ENCODE measurements at regions not wholly inside any gene's neighbourhood (a gene's known extent, or its start where the extent isn't known, plus 50 kb on each side); places are given as distances from the start of the nearest gene placed in this dataset.

DNA sequence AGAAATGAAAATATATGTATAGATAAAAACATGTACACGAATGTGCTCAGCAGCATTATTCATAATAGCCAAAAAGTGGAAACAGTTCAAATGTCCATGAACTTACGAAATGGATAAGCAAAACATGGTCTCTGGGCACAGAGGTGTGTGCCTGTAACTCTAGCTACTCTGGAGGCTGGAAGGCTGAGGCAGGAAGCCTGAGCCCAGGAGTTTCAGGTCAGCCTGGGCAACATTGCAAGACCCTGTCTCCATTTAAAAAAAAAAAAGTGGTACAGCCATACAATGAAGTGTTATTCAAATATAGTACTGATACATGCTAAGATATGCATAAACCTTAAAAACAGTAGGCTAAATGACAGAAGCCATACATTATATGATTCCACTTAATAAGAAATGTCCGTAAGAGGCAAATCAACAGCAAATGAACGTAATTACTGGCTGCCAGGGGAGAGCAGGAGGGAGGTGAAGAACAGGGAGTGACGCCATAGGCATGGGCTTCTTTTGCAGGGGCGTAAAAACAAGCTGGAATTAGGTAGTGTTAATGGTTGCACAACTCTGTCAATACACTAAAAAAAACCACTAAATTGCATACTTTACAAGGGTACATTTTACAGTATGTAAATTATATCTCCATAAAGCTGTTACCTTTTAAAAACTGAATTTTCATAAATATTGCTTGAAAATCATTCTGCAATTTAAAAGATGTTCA is 87.2 kb upstream of the PLEKHM1 start:
- POLR2A ChIA-PET: no interaction called here
- no peaks in the 10 kb centered on the region for H3K9me3 ChIP-seq (ENCODE audit: control insufficient read depth, insufficient read depth, low read depth, low read length)
- no peaks in the 10 kb centered on the region; the same call in 1 of the 2 replicates for H3K36me3 ChIP-seq (ENCODE audit: control insufficient read depth, insufficient read depth, low read length)
- in situ Hi-C loops (cut with HindIII; ENCODE audit: low pct_unique_long_range_greater_than_20kb, low sequenced_read_pairs): no loop called here
- CTCF ChIA-PET: no interaction called here
- H3K4me3 ChIP-seq (ENCODE audit: low read depth in 2 of 2, low read length in 2 of 2): no peak overlapping the region
- H3K27me3 ChIP-seq (ENCODE audit: control insufficient read depth, insufficient read depth, low read length): no peaks in the 10 kb centered on the region
- H3K4me1 ChIP-seq (ENCODE audit: control insufficient read depth, insufficient read depth, low read length): no peaks in the 10 kb centered on the region; the same call in 1 of the 2 replicates
- TF ChIP-seq TCF7L2 (IDR thresholded peaks at IDR 0.05; ENCODE audit: low read depth, low read length) (no peak), POLR2AphosphoS5 (IDR thresholded peaks at IDR 0.05; ENCODE audit: low read depth, low read length) (no peak), SIN3A (IDR thresholded peaks at IDR 0.05; ENCODE audit: borderline replicate concordance, insufficient read depth, low read depth, low read length) (no peak), REST (IDR thresholded peaks at IDR 0.05; ENCODE audit: insufficient read depth in 1 of 2, low read depth in 2 of 2, low read length in 1 of 2) (no peak)
- TF ChIP-seq, protein P1, sequence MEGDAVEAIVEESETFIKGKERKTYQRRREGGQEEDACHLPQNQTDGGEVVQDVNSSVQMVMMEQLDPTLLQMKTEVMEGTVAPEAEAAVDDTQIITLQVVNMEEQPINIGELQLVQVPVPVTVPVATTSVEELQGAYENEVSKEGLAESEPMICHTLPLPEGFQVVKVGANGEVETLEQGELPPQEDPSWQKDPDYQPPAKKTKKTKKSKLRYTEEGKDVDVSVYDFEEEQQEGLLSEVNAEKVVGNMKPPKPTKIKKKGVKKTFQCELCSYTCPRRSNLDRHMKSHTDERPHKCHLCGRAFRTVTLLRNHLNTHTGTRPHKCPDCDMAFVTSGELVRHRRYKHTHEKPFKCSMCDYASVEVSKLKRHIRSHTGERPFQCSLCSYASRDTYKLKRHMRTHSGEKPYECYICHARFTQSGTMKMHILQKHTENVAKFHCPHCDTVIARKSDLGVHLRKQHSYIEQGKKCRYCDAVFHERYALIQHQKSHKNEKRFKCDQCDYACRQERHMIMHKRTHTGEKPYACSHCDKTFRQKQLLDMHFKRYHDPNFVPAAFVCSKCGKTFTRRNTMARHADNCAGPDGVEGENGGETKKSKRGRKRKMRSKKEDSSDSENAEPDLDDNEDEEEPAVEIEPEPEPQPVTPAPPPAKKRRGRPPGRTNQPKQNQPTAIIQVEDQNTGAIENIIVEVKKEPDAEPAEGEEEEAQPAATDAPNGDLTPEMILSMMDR (IDR thresholded peaks at IDR 0.05): no peak
- intact Hi-C loops (cut with micrococcal nuclease; ENCODE audit: unreplicated experiment): no loop called here
- no peak for DNase-seq (ENCODE audit: low read depth, low spot score)
- BruUV-seq (replicated peaks): no TSS peak
- H3K27ac ChIP-seq (ENCODE audit: low read length): no peak overlapping the region
- ATAC-seq: no peak

- intact Hi-C loops (cut with micrococcal nuclease; ENCODE audit: unreplicated experiment) (no loop called here), in situ Hi-C loops (cut with HindIII; ENCODE audit: low pct_unique_long_range_greater_than_20kb, low sequenced_read_pairs) (no loop called here)
- DNase-seq (ENCODE audit: low read depth, low spot score) (no peak), ATAC-seq (no peak)
- Histone ChIP-seq H3K4me1 (ENCODE audit: control insufficient read depth, insufficient read depth, low read length) (no peaks in the 10 kb centered on the region; the same call in 1 of the 2 replicates), H3K27ac (ENCODE audit: low read length) (no peak overlapping the region), H3K36me3 (ENCODE audit: control insufficient read depth, insufficient read depth, low read length) (no peaks in the 10 kb centered on the region; the same call in none of the 2 replicates), H3K27me3 (ENCODE audit: control insufficient read depth, insufficient read depth, low read length) (no peaks in the 10 kb centered on the region), H3K4me3 (ENCODE audit: low read depth in 2 of 2, low read length in 2 of 2) (no peak overlapping the region), H3K9me3 (ENCODE audit: control insufficient read depth, insufficient read depth, low read depth, low read length) (no peaks in the 10 kb centered on the region)
- TF ChIP-seq REST (IDR thresholded peaks at IDR 0.05; ENCODE audit: insufficient read depth in 1 of 2, low read depth in 2 of 2, low read length in 1 of 2) (no peak), TCF7L2 (IDR thresholded peaks at IDR 0.05; ENCODE audit: low read depth, low read length) (no peak), SIN3A (IDR thresholded peaks at IDR 0.05; ENCODE audit: borderline replicate concordance, insufficient read depth, low read depth, low read length) (no peak), POLR2AphosphoS5 (IDR thresholded peaks at IDR 0.05; ENCODE audit: low read depth, low read length) (no peak)
- TF ChIP-seq, protein P1 (IDR thresholded peaks at IDR 0.05): no peak
- ChIA-PET POLR2A (no interaction called here), CTCF (no interaction called here)
- BruUV-seq (replicated peaks): no TSS peak
These were observed 88.3 kb upstream of the PLEKHM1 start for GRCh38 chr17:45578516-45579455.

Measured in Panc1 (cell line).